GM19238 (cell line): ENCODE measurements at regions not wholly inside any gene's neighbourhood (a gene's known extent, or its start where the extent isn't known, plus 50 kb on each side); places are given as distances from the start of the nearest gene placed in this dataset.

Experiments
- DNase-seq: peaks from one replicate; pipeline ENCODE4 v3.0.0; 2011; ENCODE audit warnings: low spot score; ENCODE audit not compliant: insufficient read length

GRCh38 chr4:14233126-14233525, 605.6 kb upstream of the BOD1L1 start:
- no peak for DNase-seq

GRCh38 chr4:14234307-14234706, 606.8 kb upstream of the BOD1L1 start:
- DNase-seq: no peak

GRCh38 chr4:14236359-14236758, 608.8 kb upstream of the BOD1L1 start:
- DNase-seq: no peak

- DNase-seq: no peak
These were observed 610.4 kb upstream of the BOD1L1 start for GRCh38 chr4:14237911-14238310.

- no peak for DNase-seq
These were observed 614.0 kb upstream of the BOD1L1 start for GRCh38 chr4:14241574-14241973.

- DNase-seq: no peak
These were observed 620.2 kb upstream of the BOD1L1 start for GRCh38 chr4:14247767-14248166.

GRCh38 chr4:14249226-14249625, 621.7 kb upstream of the BOD1L1 start:
- DNase-seq: no peak

GRCh38 chr4:14254252-14254651, 626.7 kb upstream of the BOD1L1 start:
- DNase-seq: no peak

- DNase-seq: no peak
These were observed 627.4 kb upstream of the BOD1L1 start for GRCh38 chr4:14254926-14255325.

- no peak for DNase-seq
These were observed 630.4 kb upstream of the BOD1L1 start for GRCh38 chr4:14257903-14258302.

- DNase-seq: no peak
These were observed 632.4 kb upstream of the BOD1L1 start for GRCh38 chr4:14259936-14260335.

- DNase-seq: no peak
These were observed 633.1 kb upstream of the BOD1L1 start for GRCh38 chr4:14260591-14260990.

- DNase-seq: no peak
These were observed 634.7 kb upstream of the BOD1L1 start for GRCh38 chr4:14262221-14262620.

- DNase-seq: no peak
These were observed 636.9 kb upstream of the BOD1L1 start for GRCh38 chr4:14264437-14264836.

- DNase-seq: no peak
These were observed 638.1 kb upstream of the BOD1L1 start for GRCh38 chr4:14265651-14266050.

GRCh38 chr4:14267373-14268060, 640.0 kb upstream of the BOD1L1 start:
- DNase-seq: no peak

- no peak for DNase-seq
These were observed 642.3 kb upstream of the BOD1L1 start for GRCh38 chr4:14269824-14270223.

- DNase-seq: no peak
These were observed 644.7 kb upstream of the BOD1L1 start for GRCh38 chr4:14272206-14272605.

- no peak for DNase-seq
These were observed 650.0 kb upstream of the BOD1L1 start for GRCh38 chr4:14277505-14277904.

GRCh38 chr4:14280567-14280966, 653.0 kb upstream of the BOD1L1 start:
- DNase-seq: no peak

- DNase-seq: no peak
These were observed 657.1 kb upstream of the BOD1L1 start for GRCh38 chr4:14284578-14284977.

- no peak for DNase-seq
These were observed 662.2 kb upstream of the BOD1L1 start for GRCh38 chr4:14289708-14290107.

- DNase-seq: no peak
These were observed 666.1 kb upstream of the BOD1L1 start for GRCh38 chr4:14293582-14293981.

- no peak for DNase-seq
These were observed 667.1 kb upstream of the BOD1L1 start for GRCh38 chr4:14294611-14295010.
